H1 (cell line): ENCODE measurements at regions not wholly inside any gene's neighbourhood (a gene's known extent, or its start where the extent isn't known, plus 50 kb on each side); places are given as distances from the start of the nearest gene placed in this dataset.

Source experiments
- CTCF ChIA-PET: fragments of 300-600 bp; sonication (Branson Sonifier 250); formaldehyde crosslinking; loops from one replicate; lab custom pipeline; 2021; ENCODE audit not compliant: partially characterized antibody; lab: Charles Lee
- POLR2A ChIA-PET: fragments of 300-600 bp; sonication (Branson Sonifier 250); formaldehyde crosslinking; loops from one replicate; lab custom pipeline; 2021; ENCODE audit warnings: inconsistent platforms; ENCODE audit not compliant: partially characterized antibody; lab: Charles Lee
- DNase-seq, 2 experiments: peaks; one replicate each; pipeline versions ENCODE4 v3.0.0 to v3.0.0-alpha.2; 2010 to 2022; ENCODE audit warnings: low spot score in 2 of 2, low read depth in 1 of 2, mixed read lengths in 1 of 2
- FAIRE-seq: peaks from 2 replicates; lab custom pipeline; 2011; peaks lifted over from hg19 to GRCh38; lab: Jason Lieb, UNC
- H2AFZ ChIP-seq: 2 replicates; pipeline ENCODE4 v1.8.1; 2012; ENCODE audit warnings: low read length, inconsistent platforms
- H2AK5ac ChIP-seq: 2 replicates; pipeline ENCODE4 v1.6.1; 2013; ENCODE audit warnings: low read depth, low read length
- H2BK120ac ChIP-seq: replicated peaks from 2 replicates; pipeline ENCODE3; 2013; ENCODE audit warnings: low read depth, low read length, inconsistent platforms
- H2BK12ac ChIP-seq: 2 replicates; pipeline ENCODE4 v1.6.1; 2013; ENCODE audit warnings: low read depth, low read length
- H2BK15ac ChIP-seq: 2 replicates; pipeline ENCODE4 v1.6.1; 2013; ENCODE audit warnings: low read length
- H2BK20ac ChIP-seq: 2 replicates; pipeline ENCODE4 v1.6.1; 2013; ENCODE audit warnings: low read length
- H2BK5ac ChIP-seq: 2 replicates; pipeline ENCODE4 v1.6.1; 2013; ENCODE audit warnings: low read depth, low read length
- H3K14ac ChIP-seq: 2 replicates; pipeline ENCODE4 v1.6.1; 2013; ENCODE audit warnings: inconsistent platforms; ENCODE audit not compliant: insufficient read length
- H3K18ac ChIP-seq: 2 replicates; pipeline ENCODE4 v1.6.1; 2013; ENCODE audit warnings: low read length; ENCODE audit errors: extremely low read depth
- H3K23ac ChIP-seq: 2 replicates; pipeline ENCODE4 v1.6.1; 2013; ENCODE audit warnings: inconsistent platforms; ENCODE audit not compliant: insufficient read length
- H3K23me2 ChIP-seq: 2 replicates; pipeline ENCODE4 v1.6.1; 2013; ENCODE audit warnings: low read depth, low read length
- H3K27ac ChIP-seq: 2 replicates; pipeline ENCODE4 v1.6.1; 2011; ENCODE audit warnings: low read depth, low read length, inconsistent platforms
- H3K27me3 ChIP-seq, 4 experiments: replicated peaks in 1 of 4; 1 replicate in 1 of 4; 2 replicates in 3 of 4; pipeline versions ENCODE4 v1.6.1 to v1.8.1; 2011 to 2013; ENCODE audit warnings: low read length in 3 of 4, mild to moderate bottlenecking in 3 of 4, inconsistent platforms in 2 of 4, mixed read lengths in 2 of 4, moderate library complexity in 1 of 4; ENCODE audit not compliant: control insufficient read depth in 3 of 4, insufficient read depth in 3 of 4; ENCODE audit errors: extremely low read depth in 1 of 4
- H3K36me3 ChIP-seq, 4 experiments: 2 replicates each; pipeline versions ENCODE4 v1.6.1 to v1.8.1; 2011 to 2013; ENCODE audit warnings: mild to moderate bottlenecking in 4 of 4, low read length in 3 of 4, moderate library complexity in 2 of 4, control low read depth in 1 of 4, inconsistent platforms in 1 of 4; ENCODE audit not compliant: insufficient read depth in 4 of 4, control insufficient read depth in 2 of 4
- H3K4ac ChIP-seq: replicated peaks from 2 replicates; pipeline ENCODE3; 2013; ENCODE audit warnings: low read length, low read depth, mixed read lengths, inconsistent platforms; ENCODE audit not compliant: insufficient read length
- H3K4me1 ChIP-seq, 4 experiments: replicated peaks in 1 of 4; 1 replicate in 1 of 4; 2 replicates in 3 of 4; pipeline versions ENCODE4 v1.6.1 to v1.8.1; 2011 to 2013; ENCODE audit warnings: low read length in 3 of 4, inconsistent platforms in 2 of 4, mixed read lengths in 1 of 4; ENCODE audit not compliant: insufficient read depth in 4 of 4, control insufficient read depth in 3 of 4
- H3K4me2 ChIP-seq, 2 experiments: 2 replicates each; pipeline versions ENCODE4 v1.6.1 to v1.8.1; 2011 to 2013; ENCODE audit warnings: low read depth in 2 of 2, low read length in 2 of 2, control low read depth in 1 of 2, inconsistent platforms in 1 of 2, mild to moderate bottlenecking in 1 of 2; ENCODE audit not compliant: insufficient read depth in 1 of 2
- H3K4me3 ChIP-seq, 4 experiments: fragments of 200-600, 300-600 bp in 1 of 4; sonication (generic), shearing (Covaris generic), sonication (Bioruptor Twin) in 1 of 4; 2 replicates each; pipeline versions ENCODE4 v1.5.1 to v1.8.1; 2011 to 2016; ENCODE audit warnings: low read length in 4 of 4, low read depth in 3 of 4, control low read depth in 2 of 4, inconsistent platforms in 2 of 4, mild to moderate bottlenecking in 2 of 4, mixed read lengths in 1 of 4, moderate library complexity in 1 of 4; ENCODE audit not compliant: insufficient read depth in 2 of 4; ENCODE audit errors: extremely low read depth in 1 of 4
- H3K56ac ChIP-seq: replicated peaks from 2 replicates; pipeline ENCODE3; 2013; ENCODE audit warnings: low read depth, mild to moderate bottlenecking, mixed read lengths, low read length, inconsistent platforms; ENCODE audit not compliant: insufficient read length
- H3K79me1 ChIP-seq: 2 replicates; pipeline ENCODE4 v1.6.1; 2013; ENCODE audit warnings: low read depth, low read length, control low read depth
- H3K79me2 ChIP-seq, 2 experiments: 2 replicates each; pipeline versions ENCODE4 v1.6.1 to v1.8.1; 2012 to 2013; ENCODE audit warnings: low read length in 2 of 2, mild to moderate bottlenecking in 2 of 2, inconsistent platforms in 1 of 2; ENCODE audit not compliant: insufficient read depth in 2 of 2, control insufficient read depth in 1 of 2
- H3K9ac ChIP-seq, 4 experiments: replicated peaks in 1 of 4; 1 replicate in 1 of 4; 2 replicates in 3 of 4; pipeline versions ENCODE4 v1.6.1 to v1.8.1; 2011 to 2013; ENCODE audit warnings: low read depth in 3 of 4, low read length in 3 of 4, control low read depth in 2 of 4, mild to moderate bottlenecking in 2 of 4, moderate library complexity in 2 of 4, inconsistent platforms in 1 of 4; ENCODE audit errors: extremely low read depth in 1 of 4
- H3K9me3 ChIP-seq, 2 experiments: 2 replicates each; pipeline versions ENCODE4 v1.6.1 to v1.8.1; 2012 to 2013; ENCODE audit warnings: mild to moderate bottlenecking in 2 of 2, moderate library complexity in 2 of 2, control low read depth in 1 of 2, inconsistent platforms in 1 of 2, low read depth in 1 of 2, low read length in 1 of 2, mixed read lengths in 1 of 2; ENCODE audit not compliant: insufficient read depth in 2 of 2
- H4K20me1 ChIP-seq, 2 experiments: replicated peaks in 1 of 2; 2 replicates each; pipeline versions ENCODE3 to v1.8.1; 2011 to 2013; ENCODE audit warnings: inconsistent platforms in 2 of 2, low read length in 2 of 2, mild to moderate bottlenecking in 1 of 2; ENCODE audit not compliant: insufficient read depth in 2 of 2, control insufficient read depth in 1 of 2
- H4K5ac ChIP-seq: 2 replicates; pipeline ENCODE4 v1.6.1; 2013; ENCODE audit warnings: low read length, low read depth, mixed read lengths, inconsistent platforms; ENCODE audit not compliant: insufficient read length
- H4K8ac ChIP-seq: 2 replicates; pipeline ENCODE4 v1.8.0; 2013; ENCODE audit warnings: mild to moderate bottlenecking, moderate library complexity, low read length, inconsistent platforms; ENCODE audit not compliant: insufficient read depth; ENCODE audit errors: extremely low read depth
- H4K91ac ChIP-seq: replicated peaks from 2 replicates; pipeline ENCODE3; 2013; ENCODE audit warnings: low read length, mixed read lengths, inconsistent platforms; ENCODE audit not compliant: insufficient read length
- CTCF ChIP-seq, 3 experiments: IDR thresholded peaks; 1 replicate in 2 of 3; 2 replicates in 1 of 3; pipeline versions ENCODE4 v1.5.1 to v1.6.1; 2011; ENCODE audit warnings: low read length in 3 of 3, mild to moderate bottlenecking in 3 of 3, inconsistent platforms in 2 of 3, low read depth in 1 of 3, moderate library complexity in 1 of 3; ENCODE audit not compliant: insufficient read depth in 1 of 3; ENCODE audit errors: control extremely low read depth in 1 of 3
- SIRT6 ChIP-seq: IDR thresholded peaks from one replicate; pipeline ENCODE4 v1.7.1; 2012; ENCODE audit warnings: low read length, inconsistent platforms
- WGBS, 2 experiments: shearing (Covaris generic) in 1 of 2; methylation state at CpG; one replicate each; pipeline versions ENCODE4 v1.1.6 to v1.1.7; 2013 to 2015; ENCODE audit warnings: low lambda C conversion rate in 2 of 2, mixed read lengths in 2 of 2, inconsistent platforms in 1 of 2, low coverage in 1 of 2, missing lambda C conversion rate in 1 of 2; ENCODE audit not compliant: insufficient replicate concordance in 2 of 2, insufficient coverage in 1 of 2, insufficient read length in 1 of 2; ENCODE audit errors: extremely low coverage in 1 of 2, missing lambda C conversion rate in 1 of 2; 5-methylcytosine and 5-hydroxymethylcytosine counted together

DNA sequence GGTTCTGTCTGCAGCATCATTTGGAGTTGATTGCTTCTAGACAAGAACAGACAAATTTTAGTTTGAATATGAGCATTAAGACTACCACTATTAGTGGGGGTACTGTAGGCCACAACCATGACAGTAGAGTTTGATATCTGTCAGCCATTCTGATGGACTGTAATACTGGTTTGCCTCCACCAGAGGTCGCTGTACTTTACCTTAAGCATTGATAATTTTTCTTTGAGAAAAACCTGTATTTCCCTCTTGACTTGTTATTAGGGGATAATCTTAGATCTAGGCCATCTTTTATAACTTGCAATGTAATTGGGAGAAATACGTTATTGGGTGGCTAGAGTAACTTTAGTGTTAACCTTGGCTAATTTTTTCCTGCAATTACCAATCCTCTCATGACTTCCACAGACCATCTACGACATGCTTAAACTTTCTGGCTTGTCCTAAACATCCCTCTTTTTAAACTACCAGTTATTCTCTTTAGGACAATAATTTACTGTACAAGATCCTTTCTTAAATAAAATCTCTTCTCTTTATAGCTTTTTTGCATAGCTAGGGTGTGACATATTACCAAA is 562.4 kb downstream of the MAGEB5 start:
- Histone ChIP-seq H2AK5ac (no peak overlapping the region), H3K27me3 (no peaks in the 10 kb centered on the region), H3K4me3 (no peak overlapping the region), H2BK15ac (no peak overlapping the region), H3K14ac (no peak overlapping the region), H4K8ac (no peak overlapping the region), H3K4ac (no peak overlapping the region), H4K5ac (no peak overlapping the region), H4K20me1 (no peaks in the 10 kb centered on the region), H3K4me2 (no peak overlapping the region), H3K56ac (no peak overlapping the region), H3K4me1 (no peaks in the 10 kb centered on the region), H2BK20ac (no peak overlapping the region), H2BK120ac (no peak overlapping the region)
- CTCF ChIA-PET = no interaction called here
- 96% methylated on average over 3 of the region's 3 CpGs; no CpG with 5 or more reads in 1 of the 2 experiments for WGBS, 2 experiments
- POLR2A ChIA-PET = no interaction called here
- TF ChIP-seq CTCF (IDR thresholded peaks at IDR 0.05; ENCODE audit: control extremely low read depth in 1 of 3, insufficient read depth in 1 of 3, low read depth in 1 of 3, low read length in 3 of 3) = peak in 1 of 3 experiments; percentile 24; a peak in 1 of 4 replicates
- TF ChIP-seq SIRT6 = no peak
- TF ChIP-seq, all 59 proteins: peak for 1
- H2BK12ac ChIP-seq = no peak overlapping the region
- H3K9me3 ChIP-seq = peaks cover 18 to 24% of the 10 kb centered on the region in 2 experiments
- no peak overlapping the region for H2BK5ac ChIP-seq
- DNase-seq (no peak), FAIRE-seq (no peak)
- H3K27ac ChIP-seq = no peak overlapping the region
- H4K91ac ChIP-seq = no peak overlapping the region
- H3K79me1 ChIP-seq = no peaks in the 10 kb centered on the region
- no peaks in the 10 kb centered on the region; a peak in 1 of 8 replicates for H3K36me3 ChIP-seq
- H3K23ac ChIP-seq = no peak overlapping the region
- H3K9ac ChIP-seq = no peak overlapping the region
- H2AFZ ChIP-seq = no peak overlapping the region
- H3K23me2 ChIP-seq = no peaks in the 10 kb centered on the region
- H3K18ac ChIP-seq = no peak overlapping the region
- no peaks in the 10 kb centered on the region for H3K79me2 ChIP-seq
